ENCODE measurements at regions not wholly inside any gene's neighbourhood (a gene's known extent, or its start where the extent isn't known, plus 50 kb on each side); places are given as distances from the start of the nearest gene placed in this dataset.

GRCh38 chr11:70521475-70522308, 123.4 kb downstream of the CTTN start:
- TF ChIP-seq CTCF (conservative IDR thresholded peaks at IDR 0.05) (no peak), EZH2 (IDR thresholded peaks at IDR 0.05; ENCODE audit: low read depth) (no peak)
